Ecto neural progenitor cell (in vitro differentiated cells): ENCODE measurements at regions not wholly inside any gene's neighbourhood (a gene's known extent, or its start where the extent isn't known, plus 50 kb on each side); places are given as distances from the start of the nearest gene placed in this dataset.

ENCODE experiments used
- DNase-seq: peaks from one replicate; pipeline ENCODE4 v3.0.0-alpha.2; 2018; ENCODE audit warnings: low spot score

GRCh38 chr18:45538444-45538843 is 76.8 kb upstream of the SLC14A2 start:
- no peak for DNase-seq

GRCh38 chr18:45539491-45539891 is 75.8 kb upstream of the SLC14A2 start:
- DNase-seq = no peak

- DNase-seq = no peak
Measured at GRCh38 chr18:45540125-45540524, 75.2 kb upstream of the SLC14A2 start.

GRCh38 chr18:45541421-45541820 is 73.9 kb upstream of the SLC14A2 start:
- no peak for DNase-seq

GRCh38 chr18:45542043-45542442 is 73.2 kb upstream of the SLC14A2 start:
- no peak for DNase-seq

- no peak for DNase-seq
Measured at GRCh38 chr18:45547910-45548309, 67.4 kb upstream of the SLC14A2 start.

- DNase-seq = no peak
Measured at GRCh38 chr18:45548614-45549013, 66.7 kb upstream of the SLC14A2 start.

- no peak for DNase-seq
Measured at GRCh38 chr18:45549290-45549689, 66.0 kb upstream of the SLC14A2 start.

- no peak for DNase-seq
Measured at GRCh38 chr18:45551142-45551815, 64.0 kb upstream of the SLC14A2 start.

GRCh38 chr18:45553723-45554388 is 61.4 kb upstream of the SLC14A2 start:
- no peak for DNase-seq

GRCh38 chr18:45554389-45554737 is 60.9 kb upstream of the SLC14A2 start:
- no peak for DNase-seq

GRCh38 chr18:45556222-45556621 is 59.1 kb upstream of the SLC14A2 start:
- no peak for DNase-seq

GRCh38 chr18:45557287-45557686 is 58.0 kb upstream of the SLC14A2 start:
- no peak for DNase-seq

GRCh38 chr18:45557779-45558178 is 57.5 kb upstream of the SLC14A2 start:
- DNase-seq = no peak

- DNase-seq = no peak
Measured at GRCh38 chr18:45559258-45559657, 56.0 kb upstream of the SLC14A2 start.

GRCh38 chr18:45560870-45561269 is 54.4 kb upstream of the SLC14A2 start:
- DNase-seq = no peak

- DNase-seq = no peak
Measured at GRCh38 chr18:45562567-45563479, 52.5 kb upstream of the SLC14A2 start.

GRCh38 chr18:45565280-45565970 is 49.9 kb upstream of the SLC14A2 start:
- no peak for DNase-seq
